ENCODE measurements at regions not wholly inside any gene's neighbourhood (a gene's known extent, or its start where the extent isn't known, plus 50 kb on each side); places are given as distances from the start of the nearest gene placed in this dataset.

GRCh38 chr10:129179245-129179971 is 287.6 kb upstream of the MGMT start:
- no peak for TF ChIP-seq POLR2A (IDR thresholded peaks at IDR 0.05)
- no peak for TF ChIP-seq CTCF (IDR thresholded peaks at IDR 0.05)

Measured in lower leg skin (tissue), 3 donors.